Mesendoderm (in vitro differentiated cells): ENCODE measurements at regions not wholly inside any gene's neighbourhood (a gene's known extent, or its start where the extent isn't known, plus 50 kb on each side); places are given as distances from the start of the nearest gene placed in this dataset.

Experiments used
- DNase-seq: peaks from one replicate; pipeline ENCODE4 v3.0.0; 2013
- H2AK5ac ChIP-seq: 2 replicates; pipeline ENCODE4 v1.6.1; 2013; ENCODE audit warnings: low read length, inconsistent platforms
- H2BK120ac ChIP-seq: 2 replicates; pipeline ENCODE4 v1.6.1; 2013; ENCODE audit warnings: low read depth, mild to moderate bottlenecking, low read length, moderate library complexity, mixed read lengths
- H2BK15ac ChIP-seq: replicated peaks from 2 replicates; pipeline ENCODE4 v1.6.1; 2013; ENCODE audit warnings: low read depth, mild to moderate bottlenecking, moderate library complexity
- H2BK5ac ChIP-seq: 2 replicates; pipeline ENCODE4 v1.6.1; 2013; ENCODE audit warnings: low read length, inconsistent platforms
- H3K18ac ChIP-seq: 2 replicates; pipeline ENCODE4 v1.6.1; 2013; ENCODE audit warnings: mild to moderate bottlenecking, low read length, mixed read lengths
- H3K23ac ChIP-seq: one replicate; pipeline ENCODE4 v1.6.1; 2013; ENCODE audit warnings: low read length
- H3K27ac ChIP-seq: 2 replicates; pipeline ENCODE4 v1.5.1; 2013; ENCODE audit warnings: low read depth, mild to moderate bottlenecking, inconsistent platforms, low read length, moderate library complexity
- H3K27me3 ChIP-seq: 2 replicates; pipeline ENCODE4 v1.6.1; 2013; ENCODE audit warnings: low read length, control low read depth, mild to moderate bottlenecking, inconsistent platforms; ENCODE audit not compliant: insufficient read depth, poor library complexity
- H3K36me3 ChIP-seq: 2 replicates; pipeline ENCODE4 v1.6.1; 2013; ENCODE audit warnings: low read length, inconsistent platforms; ENCODE audit not compliant: control insufficient read depth, insufficient read depth
- H3K4ac ChIP-seq: one replicate; pipeline ENCODE4 v1.6.1; 2013; ENCODE audit warnings: low read depth, mild to moderate bottlenecking, low read length, moderate library complexity
- H3K4me1 ChIP-seq: 2 replicates; pipeline ENCODE4 v1.6.1; 2013; ENCODE audit warnings: low read depth, low read length, inconsistent platforms; ENCODE audit not compliant: control insufficient read depth
- H3K4me2 ChIP-seq: 2 replicates; pipeline ENCODE4 v1.6.1; 2013; ENCODE audit warnings: low read length
- H3K4me3 ChIP-seq: 2 replicates; pipeline ENCODE4 v1.5.1; 2013; ENCODE audit warnings: mild to moderate bottlenecking, low read length
- H3K56ac ChIP-seq: one replicate; pipeline ENCODE4 v1.6.1; 2013; ENCODE audit warnings: low read length
- H3K79me1 ChIP-seq: 2 replicates; pipeline ENCODE4 v1.6.1; 2013; ENCODE audit warnings: low read length, inconsistent platforms
- H3K79me2 ChIP-seq: 2 replicates; pipeline ENCODE4 v1.6.1; 2013; ENCODE audit warnings: mild to moderate bottlenecking, low read length; ENCODE audit not compliant: control insufficient read depth, insufficient read depth
- H3K9ac ChIP-seq: 2 replicates; pipeline ENCODE4 v1.6.1; 2013; ENCODE audit warnings: low read length, inconsistent platforms
- H4K5ac ChIP-seq: one replicate; pipeline ENCODE4 v1.6.1; 2013; ENCODE audit warnings: low read length
- H4K8ac ChIP-seq: one replicate; pipeline ENCODE4 v1.6.1; 2013; ENCODE audit warnings: low read depth, mild to moderate bottlenecking, control low read depth, low read length, moderate library complexity
- WGBS: extraction: QIAGEN DNeasy Blood & Tissue Kit; methylation state at CpG from one replicate; pipeline ENCODE4 v1.1.7; 2013; ENCODE audit warnings: low lambda C conversion rate, missing lambda C conversion rate; ENCODE audit not compliant: insufficient coverage; ENCODE audit errors: extremely low coverage; 5-methylcytosine and 5-hydroxymethylcytosine counted together

- no peak overlapping the region for H4K8ac ChIP-seq
- no peak overlapping the region for H3K4me2 ChIP-seq
- H3K9ac ChIP-seq: no peak overlapping the region
- H2BK15ac ChIP-seq: no peak overlapping the region
- H4K5ac ChIP-seq: no peak overlapping the region
- H3K4ac ChIP-seq: no peak overlapping the region
- no peak for DNase-seq
- H3K4me3 ChIP-seq: no peak overlapping the region
- H3K4me1 ChIP-seq: no peaks in the 10 kb centered on the region
- no peaks in the 10 kb centered on the region for H3K79me1 ChIP-seq
- H3K36me3 ChIP-seq: no peaks in the 10 kb centered on the region
- no peak overlapping the region for H3K56ac ChIP-seq
- no peaks in the 10 kb centered on the region for H3K79me2 ChIP-seq
- H3K27ac ChIP-seq: no peak overlapping the region
- no peaks in the 10 kb centered on the region for H3K27me3 ChIP-seq
- WGBS: no CpG with 5 or more reads among the region's 1 CpG
- no peak overlapping the region for H3K23ac ChIP-seq
- no peak overlapping the region for H2BK5ac ChIP-seq
- no peak overlapping the region for H2BK120ac ChIP-seq
- H3K18ac ChIP-seq: no peak overlapping the region
- no peak overlapping the region for H2AK5ac ChIP-seq
Observed at GRCh38 chr4:125515016-125515415, 200.3 kb downstream of the FAT4 start.

- Histone ChIP-seq H4K8ac (no peak overlapping the region), H3K18ac (no peak overlapping the region), H3K9ac (no peak overlapping the region), H2BK15ac (no peak overlapping the region), H3K4me2 (no peak overlapping the region), H3K79me1 (no peaks in the 10 kb centered on the region), H3K36me3 (no peaks in the 10 kb centered on the region), H4K5ac (no peak overlapping the region), H3K4ac (no peak overlapping the region), H3K4me3 (no peak overlapping the region), H3K23ac (no peak overlapping the region), H3K56ac (no peak overlapping the region), H3K27ac (no peak overlapping the region), H3K27me3 (no peaks in the 10 kb centered on the region), H2BK120ac (no peak overlapping the region), H3K79me2 (no peaks in the 10 kb centered on the region), H2BK5ac (no peak overlapping the region), H3K4me1 (no peaks in the 10 kb centered on the region), H2AK5ac (no peak overlapping the region)
- DNase-seq: no peak
- no CpG with 5 or more reads among the region's 2 CpGs for WGBS
Observed at GRCh38 chr4:125517831-125518230, 203.1 kb downstream of the FAT4 start.

DNA sequence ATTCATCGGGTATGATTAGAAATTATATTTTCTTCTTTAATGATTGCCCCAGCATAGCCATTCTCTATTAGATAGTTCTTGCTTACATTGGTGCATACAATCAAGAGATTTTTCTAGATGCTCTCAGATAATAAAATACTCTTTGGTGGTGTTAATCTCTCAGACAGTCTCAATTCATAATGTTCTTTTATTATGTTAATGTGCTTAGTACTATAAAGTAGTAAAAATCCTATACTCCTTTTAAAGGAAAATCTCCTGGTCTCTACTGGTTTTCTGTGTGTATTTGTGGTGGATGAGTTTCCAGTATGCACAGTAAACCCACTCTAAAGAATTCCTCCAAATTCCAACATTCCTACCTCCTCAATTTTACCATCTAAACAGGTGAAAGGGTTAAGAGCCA lies 203.5 kb downstream of the FAT4 start:
- H4K8ac ChIP-seq: no peak overlapping the region
- no peak overlapping the region for H3K27ac ChIP-seq
- H3K79me1 ChIP-seq: no peaks in the 10 kb centered on the region
- H2BK15ac ChIP-seq: no peak overlapping the region
- H2BK5ac ChIP-seq: no peak overlapping the region
- no peaks in the 10 kb centered on the region for H3K79me2 ChIP-seq
- no peak for DNase-seq
- H4K5ac ChIP-seq: no peak overlapping the region
- no peak overlapping the region for H2BK120ac ChIP-seq
- H3K23ac ChIP-seq: no peak overlapping the region
- no peak overlapping the region for H2AK5ac ChIP-seq
- no peak overlapping the region for H3K9ac ChIP-seq
- H3K36me3 ChIP-seq: no peaks in the 10 kb centered on the region
- WGBS: no CpG with 5 or more reads among the region's 1 CpG
- H3K4ac ChIP-seq: no peak overlapping the region
- no peak overlapping the region for H3K4me3 ChIP-seq
- H3K4me2 ChIP-seq: no peak overlapping the region
- H3K56ac ChIP-seq: no peak overlapping the region
- no peak overlapping the region for H3K18ac ChIP-seq
- no peaks in the 10 kb centered on the region for H3K4me1 ChIP-seq
- no peaks in the 10 kb centered on the region for H3K27me3 ChIP-seq

- Histone ChIP-seq H4K5ac (no peak overlapping the region), H3K27ac (no peak overlapping the region), H2BK120ac (no peak overlapping the region), H3K79me2 (no peaks in the 10 kb centered on the region), H2BK5ac (no peak overlapping the region), H3K27me3 (no peaks in the 10 kb centered on the region), H3K79me1 (no peaks in the 10 kb centered on the region), H3K4me3 (no peak overlapping the region), H3K18ac (no peak overlapping the region), H3K4me1 (no peaks in the 10 kb centered on the region), H2AK5ac (no peak overlapping the region), H3K36me3 (no peaks in the 10 kb centered on the region), H3K9ac (no peak overlapping the region), H3K4ac (no peak overlapping the region), H3K23ac (no peak overlapping the region), H4K8ac (no peak overlapping the region), H3K4me2 (no peak overlapping the region), H2BK15ac (no peak overlapping the region), H3K56ac (no peak overlapping the region)
- WGBS: no CpG with 5 or more reads among the region's 6 CpGs
- no peak for DNase-seq
Observed at GRCh38 chr4:125519371-125520146, 204.8 kb downstream of the FAT4 start.

GRCh38 chr4:125520258-125520990 lies 205.7 kb downstream of the FAT4 start:
- Histone ChIP-seq H2BK15ac (no peak overlapping the region), H4K8ac (no peak overlapping the region), H2AK5ac (no peak overlapping the region), H3K4me3 (no peak overlapping the region), H4K5ac (no peak overlapping the region), H3K23ac (no peak overlapping the region), H3K4me1 (no peaks in the 10 kb centered on the region), H2BK5ac (no peak overlapping the region), H3K27ac (no peak overlapping the region), H3K79me2 (no peaks in the 10 kb centered on the region), H2BK120ac (no peak overlapping the region), H3K36me3 (no peaks in the 10 kb centered on the region), H3K18ac (no peak overlapping the region), H3K4me2 (no peak overlapping the region), H3K4ac (no peak overlapping the region), H3K27me3 (no peaks in the 10 kb centered on the region), H3K9ac (no peak overlapping the region), H3K56ac (no peak overlapping the region), H3K79me1 (no peaks in the 10 kb centered on the region)
- DNase-seq: no peak
- no CpG with 5 or more reads among the region's 5 CpGs for WGBS
